IMR-90 (cell line): ENCODE measurements at regions not wholly inside any gene's neighbourhood (a gene's known extent, or its start where the extent isn't known, plus 50 kb on each side); places are given as distances from the start of the nearest gene placed in this dataset.

Source experiments
- ATAC-seq: fragments of 200-7000 bp; cut with Tn5 transposase; 2 replicates; pipeline ENCODE4 v1.9.1; 2020; ENCODE audit warnings: low read depth, mild to moderate bottlenecking, moderate library complexity
- BruUV-seq: library from RNA; stranded (reverse); fragments of 400-500 nt; replicated peaks from 2 replicates; lab custom pipeline; 2021; lab: Mats Ljungman, UMichigan
- CTCF ChIA-PET: fragments of 300-600 bp; formaldehyde crosslinking; extraction: SDS; loops from one replicate; lab custom pipeline; 2021; ENCODE audit warnings: antibody characterized with exemption; lab: Yijun Ruan, JAX
- POLR2A ChIA-PET: fragments of 300-600 bp; sonication (Branson Sonifier 250); formaldehyde crosslinking; loops from one replicate; lab custom pipeline; 2022; ENCODE audit warnings: antibody characterized with exemption; ENCODE audit not compliant: unreplicated experiment; lab: Charles Lee
- DNase-seq: peaks from one replicate; pipeline ENCODE4 v3.0.0; 2013
- H2AFZ ChIP-seq: replicated peaks from 2 replicates; pipeline ENCODE3; 2013; ENCODE audit warnings: low read length, mild to moderate bottlenecking; ENCODE audit not compliant: poor library complexity
- H2AK5ac ChIP-seq: 2 replicates; pipeline ENCODE4 v1.6.1; 2013; ENCODE audit warnings: low read depth, low read length, inconsistent platforms
- H2AK9ac ChIP-seq: replicated peaks from 2 replicates; pipeline ENCODE3; 2013; ENCODE audit warnings: mild to moderate bottlenecking, low read depth, low read length, moderate library complexity; ENCODE audit not compliant: poor library complexity
- H2BK120ac ChIP-seq: 2 replicates; pipeline ENCODE4 v1.6.1; 2013; ENCODE audit warnings: low read depth, low read length, inconsistent platforms
- H2BK15ac ChIP-seq: 3 replicates; pipeline ENCODE4 v1.6.1; 2013; ENCODE audit warnings: low read depth, low read length, inconsistent platforms
- H2BK20ac ChIP-seq: 2 replicates; pipeline ENCODE4 v1.6.1; 2013; ENCODE audit warnings: low read depth, mild to moderate bottlenecking, inconsistent platforms, low read length, moderate library complexity
- H2BK5ac ChIP-seq: 2 replicates; pipeline ENCODE4 v1.6.1; 2013; ENCODE audit warnings: mild to moderate bottlenecking, low read depth, low read length, inconsistent platforms; ENCODE audit not compliant: poor library complexity, severe bottlenecking
- H3K14ac ChIP-seq: replicated peaks from 2 replicates; pipeline ENCODE4 v1.6.1; 2013; ENCODE audit warnings: low read depth, low read length, inconsistent platforms
- H3K18ac ChIP-seq: 2 replicates; pipeline ENCODE4 v1.6.1; 2013; ENCODE audit warnings: low read depth, low read length, control low read depth
- H3K23ac ChIP-seq: 2 replicates; pipeline ENCODE4 v1.6.1; 2013; ENCODE audit warnings: low read depth, low read length, inconsistent platforms
- H3K27ac ChIP-seq: 2 replicates; pipeline ENCODE4 v1.5.1; 2013; ENCODE audit warnings: mild to moderate bottlenecking, control low read depth, low read length; ENCODE audit not compliant: insufficient read depth
- H3K27me3 ChIP-seq: 2 replicates; pipeline ENCODE4 v1.6.1; 2013; ENCODE audit warnings: low read length; ENCODE audit not compliant: control insufficient read depth, insufficient read depth
- H3K36me3 ChIP-seq: 2 replicates; pipeline ENCODE4 v1.6.1; 2013; ENCODE audit warnings: low read length, mixed read lengths; ENCODE audit not compliant: control insufficient read depth, insufficient read depth
- H3K4ac ChIP-seq: 2 replicates; pipeline ENCODE4 v1.6.1; 2013; ENCODE audit warnings: low read depth, low read length, inconsistent platforms
- H3K4me1 ChIP-seq: 2 replicates; pipeline ENCODE4 v1.6.1; 2013; ENCODE audit warnings: low read length, mixed read lengths; ENCODE audit not compliant: control insufficient read depth, insufficient read depth
- H3K4me2 ChIP-seq: 2 replicates; pipeline ENCODE4 v1.6.1; 2013; ENCODE audit warnings: low read depth, mild to moderate bottlenecking, control low read depth, low read length, moderate library complexity
- H3K4me3 ChIP-seq: 2 replicates; pipeline ENCODE4 v1.5.1; 2013; ENCODE audit warnings: low read depth, mild to moderate bottlenecking, control low read depth, low read length, moderate library complexity; ENCODE audit not compliant: insufficient read depth
- H3K56ac ChIP-seq: 2 replicates; pipeline ENCODE4 v1.6.1; 2013; ENCODE audit warnings: low read length, inconsistent platforms; ENCODE audit not compliant: insufficient read depth; ENCODE audit errors: extremely low read depth
- H3K79me1 ChIP-seq, 2 experiments: 2 replicates each; pipeline ENCODE4 v1.6.1; 2013; ENCODE audit warnings: low read length in 2 of 2, inconsistent platforms in 1 of 2, low read depth in 1 of 2
- H3K9ac ChIP-seq: 2 replicates; pipeline ENCODE4 v1.6.1; 2013; ENCODE audit warnings: low read depth, low read length, control low read depth
- H3K9me1 ChIP-seq: 2 replicates; pipeline ENCODE4 v1.6.1; 2013; ENCODE audit warnings: low read length, inconsistent platforms; ENCODE audit not compliant: insufficient read depth
- H3K9me3 ChIP-seq: 2 replicates; pipeline ENCODE4 v1.6.1; 2013; ENCODE audit warnings: low read length; ENCODE audit not compliant: control insufficient read depth, insufficient read depth
- H4K20me1 ChIP-seq: 2 replicates; pipeline ENCODE4 v1.6.1; 2013; ENCODE audit warnings: low read length, inconsistent platforms; ENCODE audit not compliant: insufficient read depth
- H4K5ac ChIP-seq: 2 replicates; pipeline ENCODE4 v1.6.1; 2013; ENCODE audit warnings: mild to moderate bottlenecking, low read depth, low read length, control low read depth
- H4K8ac ChIP-seq, 2 experiments: 2 replicates each; pipeline ENCODE4 v1.6.1; 2013; ENCODE audit warnings: low read depth in 2 of 2, low read length in 2 of 2, control low read depth in 1 of 2, inconsistent platforms in 1 of 2
- H4K91ac ChIP-seq: 2 replicates; pipeline ENCODE4 v1.6.1; 2013; ENCODE audit warnings: low read depth, low read length, inconsistent platforms; ENCODE audit not compliant: insufficient read depth
- CEBPB ChIP-seq: IDR thresholded peaks from 2 replicates; pipeline ENCODE4 v1.6.1; 2012; ENCODE audit warnings: low read depth, low read length, improper control_type of control experiment
- CTCF ChIP-seq: conservative IDR thresholded peaks from 2 replicates; pipeline ENCODE4 v1.5.1; 2012; ENCODE audit warnings: mild to moderate bottlenecking, low read depth, low read length, improper control_type of control experiment
- MAFK ChIP-seq: IDR thresholded peaks from 2 replicates; pipeline ENCODE4 v1.6.1; 2012; ENCODE audit warnings: low read depth, low read length, improper control_type of control experiment
- MXI1 ChIP-seq: IDR thresholded peaks from 2 replicates; pipeline ENCODE4 v1.6.1; 2012; ENCODE audit warnings: low read depth, mild to moderate bottlenecking, low read length, moderate library complexity, borderline replicate concordance
- RFX5 ChIP-seq: IDR thresholded peaks from 2 replicates; pipeline ENCODE4 v1.8.0; 2012; ENCODE audit warnings: low read depth, mild to moderate bottlenecking, low read length, moderate library complexity
- WGBS, 2 experiments: methylation state at CpG; one replicate each; pipeline versions ENCODE4 v1.1.5 to v1.1.7; 2013; ENCODE audit warnings: missing lambda C conversion rate in 2 of 2; ENCODE audit not compliant: insufficient read length in 1 of 2; ENCODE audit errors: extremely low coverage in 2 of 2; 5-methylcytosine and 5-hydroxymethylcytosine counted together
- dilution Hi-C: fragments of 300-500 bp; cut with HindIII; formaldehyde crosslinking; loops from one replicate; pipeline ENCODE4 v1.14.3; 2018; ENCODE audit warnings: low sequenced_read_pairs; ENCODE audit not compliant: unreplicated experiment
- in situ Hi-C: fragments of 300-500 bp; cut with MboI; formaldehyde crosslinking; loops from 3 replicates; pipeline ENCODE4 v1.14.3; 2019; ENCODE audit warnings: low sequenced_read_pairs, inconsistent platforms, mixed read lengths
- intact Hi-C: fragments of 100-400 bp; cut with micrococcal nuclease; formaldehyde crosslinking; loops from 2 replicates; pipeline ENCODE4 v1.10.0; 2022

- dilution Hi-C loops = no loop called here
- H3K4ac ChIP-seq = no peak overlapping the region
- peak overlapping the region; percentile 54 for H2AFZ ChIP-seq
These were observed 76.3 kb downstream of the FOXL3 start for GRCh38 chr7:366161-366803.

More at GRCh38 chr7:366161-366803, 76.3 kb downstream of the FOXL3 start:
- no peak overlapping the region for H2BK15ac ChIP-seq
- H3K9me1 ChIP-seq = 0 out of 2 replicates have a peak, but pooled peaks cover 2% of the 10 kb centered on the region
- no peak overlapping the region for H3K27ac ChIP-seq
- H3K4me3 ChIP-seq = peak overlapping the region; percentile 2; the same call in 1 of the 2 replicates
- no peaks in the 10 kb centered on the region for H4K20me1 ChIP-seq
- DNase-seq (peak; percentile 17), ATAC-seq (peak; percentile 55)
- H2BK20ac ChIP-seq = no peak overlapping the region
- no peak overlapping the region for H3K23ac ChIP-seq
- H2BK5ac ChIP-seq = no peak overlapping the region
- H3K9me3 ChIP-seq = no peaks in the 10 kb centered on the region
- no peak overlapping the region for H2AK9ac ChIP-seq
- no peak overlapping the region for H4K5ac ChIP-seq
- in situ Hi-C loops = no loop called here
- H4K8ac ChIP-seq = no peak overlapping the region
- no peaks in the 10 kb centered on the region; the same call in 1 of the 2 replicates for H3K4me1 ChIP-seq
- POLR2A ChIA-PET = no interaction called here
- no peaks in the 10 kb centered on the region for H3K79me1 ChIP-seq
- no peak overlapping the region for H3K9ac ChIP-seq
- CTCF ChIA-PET = no interaction called here
- H2BK120ac ChIP-seq = no peak overlapping the region
- no peak overlapping the region for H2AK5ac ChIP-seq
- WGBS, 2 experiments = 5% methylated on average over 5 of the region's 18 CpGs; no CpG with 5 or more reads in 1 of the 2 experiments
- H3K14ac ChIP-seq = no peak overlapping the region
- H3K27me3 ChIP-seq = peaks cover 14% of the 10 kb centered on the region
- no peak overlapping the region for H4K91ac ChIP-seq
- no peak overlapping the region for H3K56ac ChIP-seq
- BruUV-seq = no TSS peak
- H3K4me2 ChIP-seq = peak overlapping the region; percentile 70
- H3K36me3 ChIP-seq = no peaks in the 10 kb centered on the region
- intact Hi-C loops = no loop called here
- TF ChIP-seq RFX5 = no peak
- no peak for TF ChIP-seq CTCF
- TF ChIP-seq CEBPB = no peak
- TF ChIP-seq MAFK = no peak
- TF ChIP-seq MXI1 = no peak
- no peak overlapping the region for H3K18ac ChIP-seq
